Kidney epithelial cell (primary cell): ENCODE measurements at regions not wholly inside any gene's neighbourhood (a gene's known extent, or its start where the extent isn't known, plus 50 kb on each side); places are given as distances from the start of the nearest gene placed in this dataset.
A peak's percentile ranks its signal among the peaks of the same experiment; 100 is the strongest.

ENCODE experiments used
- DNase-seq: peaks from one replicate; pipeline ENCODE4 v3.0.0-alpha.2; 2010; ENCODE audit warnings: low read depth
- H3K27me3 ChIP-seq: 2 replicates; pipeline ENCODE4 v1.6.0; 2011; ENCODE audit warnings: low read length; ENCODE audit not compliant: control insufficient read depth, insufficient read depth
- H3K36me3 ChIP-seq: 2 replicates; pipeline ENCODE4 v1.5.1; 2011; ENCODE audit warnings: low read length; ENCODE audit not compliant: control insufficient read depth, insufficient read depth
- H3K4me3 ChIP-seq: 2 replicates; pipeline ENCODE4 v1.5.1; 2011; ENCODE audit warnings: low read depth, mild to moderate bottlenecking, control low read depth, low read length
- CTCF ChIP-seq: IDR thresholded peaks from 2 replicates; pipeline ENCODE4 v1.5.1; 2011; ENCODE audit warnings: mild to moderate bottlenecking, moderate library complexity, low read length, control low read depth, inconsistent platforms; ENCODE audit not compliant: insufficient read depth, poor library complexity, severe bottlenecking

- no peak for TF ChIP-seq CTCF
- Histone ChIP-seq H3K27me3 (no peaks in the 10 kb centered on the region), H3K4me3 (no peak overlapping the region), H3K36me3 (no peaks in the 10 kb centered on the region)
- no peak for DNase-seq
Observed at GRCh38 chr2:5905661-5906060, 213.5 kb downstream of the SOX11 start.

GRCh38 chr2:5908071-5908470 lies 215.9 kb downstream of the SOX11 start:
- no peak for TF ChIP-seq CTCF
- Histone ChIP-seq H3K4me3 (no peak overlapping the region), H3K36me3 (no peaks in the 10 kb centered on the region), H3K27me3 (no peaks in the 10 kb centered on the region)
- no peak for DNase-seq

GRCh38 chr2:5911718-5912117 lies 219.5 kb downstream of the SOX11 start:
- Histone ChIP-seq H3K27me3 (no peaks in the 10 kb centered on the region), H3K36me3 (no peaks in the 10 kb centered on the region), H3K4me3 (no peak overlapping the region)
- no peak for DNase-seq
- no peak for TF ChIP-seq CTCF

GRCh38 chr2:5913711-5914395 lies 221.7 kb downstream of the SOX11 start:
- H3K27me3 ChIP-seq: no peaks in the 10 kb centered on the region
- no peak for TF ChIP-seq CTCF
- no peaks in the 10 kb centered on the region for H3K36me3 ChIP-seq
- DNase-seq: no peak
- no peak overlapping the region for H3K4me3 ChIP-seq

- Histone ChIP-seq H3K27me3 (no peaks in the 10 kb centered on the region), H3K36me3 (no peaks in the 10 kb centered on the region), H3K4me3 (no peak overlapping the region)
- DNase-seq: peak; percentile 62
- peak; percentile 47 for TF ChIP-seq CTCF
Observed at GRCh38 chr2:5914811-5915611, 222.8 kb downstream of the SOX11 start.

- Histone ChIP-seq H3K4me3 (no peak overlapping the region), H3K27me3 (no peaks in the 10 kb centered on the region), H3K36me3 (no peaks in the 10 kb centered on the region)
- DNase-seq: no peak
- peak; percentile 42 for TF ChIP-seq CTCF
Observed at GRCh38 chr2:5915881-5916310, 223.7 kb downstream of the SOX11 start.
